GM18873 (cell line): ENCODE measurements at regions not wholly inside any gene's neighbourhood (a gene's known extent, or its start where the extent isn't known, plus 50 kb on each side); places are given as distances from the start of the nearest gene placed in this dataset.

ENCODE experiments used
- ATAC-seq: cut with Tn5 transposase; IDR thresholded peaks from one replicate; pipeline ENCODE4 v1.9.1; 2021; ENCODE audit warnings: mild to moderate bottlenecking, moderate library complexity, moderate number of reproducible peaks; ENCODE audit not compliant: unreplicated experiment, low FRiP score

DNA sequence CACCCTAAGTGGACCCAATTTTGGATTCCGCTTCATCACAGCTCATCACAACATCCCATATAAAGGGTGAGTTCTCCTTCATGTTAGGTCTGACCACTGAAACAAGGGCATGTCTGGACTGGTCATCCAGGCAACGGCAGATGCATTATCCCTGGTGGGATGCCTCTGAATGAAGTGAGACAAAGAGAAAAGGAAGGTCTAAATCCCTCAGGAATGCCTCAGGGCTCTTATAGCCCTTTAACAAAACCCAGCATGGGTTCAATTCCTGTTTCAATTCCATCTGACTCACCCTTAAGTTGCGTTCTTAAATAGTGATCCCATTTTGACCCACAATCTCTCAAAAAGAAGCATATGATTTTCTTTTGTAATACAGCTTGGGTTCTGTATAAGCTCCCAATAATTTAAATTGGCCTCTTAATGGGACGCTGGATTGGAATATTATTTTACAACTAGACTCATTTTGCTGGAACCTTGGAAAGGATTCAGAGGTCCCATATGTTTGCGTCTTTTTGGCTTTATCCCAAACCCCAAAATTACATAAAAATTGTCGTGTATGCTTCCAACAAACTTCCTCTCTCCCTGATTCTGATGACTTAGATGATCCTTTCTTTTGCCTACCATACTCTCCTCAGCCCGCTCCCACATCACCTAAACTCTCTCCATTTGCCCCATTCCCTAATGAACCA, 287.4 kb upstream of the ZP4 start:
- ATAC-seq: no peak

DNA sequence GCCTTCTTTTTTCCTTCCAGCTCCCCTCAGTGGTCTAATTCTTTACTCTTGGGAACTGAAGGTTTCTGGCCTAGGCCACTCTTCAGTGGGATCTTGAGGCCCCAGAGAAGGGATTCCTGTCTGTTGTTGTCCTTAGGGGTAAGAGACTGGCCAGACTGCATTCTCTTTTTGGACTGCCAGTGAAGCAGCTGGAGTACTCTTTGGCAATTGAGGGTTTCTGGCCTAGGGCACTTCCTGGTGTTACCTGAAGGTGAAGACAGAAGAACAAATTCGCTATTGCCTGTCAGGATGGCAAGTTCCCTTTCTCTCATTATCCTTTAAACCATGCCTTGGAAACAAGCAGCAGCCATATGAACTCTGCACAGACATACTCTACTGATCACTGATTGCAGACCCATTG, 286.6 kb upstream of the ZP4 start:
- no peak for ATAC-seq

DNA sequence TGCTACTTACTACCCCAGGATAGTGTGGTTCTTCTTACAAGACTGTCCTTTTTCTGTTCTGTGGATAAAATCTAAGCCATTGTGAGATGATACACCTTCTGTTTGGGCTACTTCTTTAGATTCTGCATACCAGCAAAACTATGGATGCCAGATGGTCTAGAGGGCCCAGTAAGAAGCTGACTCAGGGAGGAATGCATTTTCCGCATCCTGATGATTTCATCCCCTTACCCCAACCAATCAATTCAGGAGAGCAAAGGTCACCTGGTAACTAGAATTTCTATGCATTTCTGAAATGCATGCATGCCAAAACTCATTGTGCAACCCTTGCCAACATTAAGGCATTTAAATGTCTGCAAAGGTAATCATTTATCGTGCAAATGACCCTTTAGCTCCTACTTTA, 285.7 kb upstream of the ZP4 start:
- ATAC-seq: no peak

DNA sequence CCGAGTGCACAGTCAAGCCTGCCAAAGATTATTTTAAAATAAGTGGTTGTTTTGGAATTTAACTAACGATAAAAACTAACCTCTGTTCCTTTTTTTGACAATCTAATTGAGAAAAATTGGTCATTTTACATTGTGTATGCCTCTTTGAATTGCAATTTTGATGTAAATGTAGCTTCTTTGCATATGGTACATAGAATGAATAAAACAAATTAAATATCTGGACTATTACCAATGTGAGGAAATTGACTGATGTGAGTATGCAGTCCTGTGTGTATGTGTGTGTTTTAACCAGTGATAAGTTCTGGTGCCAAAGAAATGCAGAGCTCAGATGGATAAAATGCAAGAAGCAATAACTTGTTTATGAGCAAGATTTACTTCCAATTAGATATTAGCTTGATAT, 281.3 kb upstream of the ZP4 start:
- ATAC-seq: no peak

DNA sequence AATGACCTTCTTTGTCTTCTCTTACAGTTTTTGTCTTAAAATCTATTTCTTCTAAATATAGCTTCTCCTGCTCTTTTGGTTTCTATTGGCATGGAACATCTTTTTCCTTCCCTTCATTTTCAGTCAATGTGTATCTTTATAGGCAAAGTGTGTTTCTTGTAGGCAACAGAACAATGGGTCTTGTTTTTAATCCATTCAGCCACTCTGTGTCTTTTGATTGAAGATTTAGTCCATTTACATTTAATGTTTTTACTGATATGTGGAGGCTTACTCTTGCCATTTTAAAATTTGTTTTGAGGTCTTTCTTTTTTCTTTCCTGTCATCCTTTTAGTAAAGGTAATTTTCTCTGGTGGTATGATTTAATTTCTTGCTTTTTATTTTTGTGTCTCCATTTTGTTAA, 271.2 kb upstream of the ZP4 start:
- ATAC-seq: no peak

DNA sequence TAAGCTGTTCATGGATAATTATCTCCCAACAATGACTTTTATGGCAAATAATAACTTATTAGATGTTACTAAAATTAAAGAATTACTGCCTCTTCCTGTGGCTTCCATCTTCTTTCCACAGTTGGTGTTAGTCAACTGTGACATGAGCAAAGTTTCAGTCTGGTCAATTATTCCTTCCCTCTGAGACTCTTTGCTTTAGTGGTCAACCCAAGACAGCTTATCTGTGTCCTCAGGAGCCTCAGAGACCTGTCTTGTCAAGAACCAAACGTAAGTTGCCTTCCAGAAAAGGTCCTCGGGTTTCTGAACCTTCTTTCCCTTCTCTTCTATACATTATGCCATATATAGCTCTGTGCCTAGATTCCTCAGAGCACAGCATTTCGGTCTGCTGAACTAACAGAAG, 263.2 kb upstream of the ZP4 start:
- ATAC-seq: no peak

DNA sequence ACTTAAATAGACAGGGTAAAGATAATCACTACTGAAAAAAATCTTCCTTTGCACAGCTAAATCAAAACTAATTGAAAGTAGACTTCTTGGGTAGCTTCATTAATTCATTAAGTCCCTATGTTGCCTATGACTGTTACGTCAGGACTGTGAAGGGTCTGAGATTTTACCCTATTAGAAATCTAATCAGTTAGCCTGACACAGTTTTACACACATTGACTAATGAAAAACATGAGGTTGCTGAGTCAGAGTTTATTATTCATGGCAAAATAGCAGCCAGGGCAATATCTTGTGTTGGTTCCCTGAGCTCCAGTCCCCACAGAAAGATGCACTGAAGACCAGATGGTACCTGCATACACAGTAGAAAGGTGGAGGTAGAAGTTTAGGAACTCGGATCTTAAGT, 262.5 kb upstream of the ZP4 start:
- no peak for ATAC-seq

DNA sequence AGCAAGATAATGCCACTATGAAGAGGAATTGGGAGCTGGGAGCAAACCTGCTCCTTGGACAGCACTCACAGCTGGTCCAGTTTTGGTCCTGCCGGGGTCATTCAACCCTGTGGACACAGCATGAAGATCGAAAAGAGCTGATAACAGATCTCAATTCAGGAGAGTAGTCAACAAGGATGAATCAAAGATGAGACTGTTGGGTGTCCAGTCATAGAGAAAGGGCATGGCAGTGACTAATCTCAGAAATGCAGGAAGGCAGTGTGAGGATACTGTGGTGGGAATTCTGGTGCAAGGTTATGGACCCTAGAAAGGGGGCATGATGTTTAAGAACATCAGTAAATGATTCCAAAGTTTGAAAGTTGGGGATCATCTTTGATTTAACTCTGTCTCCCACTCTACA, 261.4 kb upstream of the ZP4 start:
- ATAC-seq: no peak

DNA sequence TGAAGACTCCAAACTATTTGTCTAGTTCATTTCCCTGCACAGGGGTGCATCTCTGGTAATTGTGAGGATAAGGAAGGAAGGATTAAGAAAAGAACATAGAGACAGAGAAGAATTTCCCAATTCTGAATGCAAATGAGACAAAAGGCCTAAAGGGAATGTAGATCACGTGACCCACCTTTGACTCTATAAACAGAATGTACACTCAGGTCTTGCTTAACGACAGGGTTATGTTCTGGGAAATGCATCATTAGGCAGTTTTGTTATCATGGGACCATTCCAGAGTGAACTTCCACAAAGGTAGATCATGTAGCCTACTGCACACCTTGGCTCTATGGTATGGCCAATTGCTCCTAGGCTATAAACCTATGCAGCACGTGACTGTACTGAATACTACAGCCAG, 252.3 kb upstream of the ZP4 start:
- no peak for ATAC-seq

DNA sequence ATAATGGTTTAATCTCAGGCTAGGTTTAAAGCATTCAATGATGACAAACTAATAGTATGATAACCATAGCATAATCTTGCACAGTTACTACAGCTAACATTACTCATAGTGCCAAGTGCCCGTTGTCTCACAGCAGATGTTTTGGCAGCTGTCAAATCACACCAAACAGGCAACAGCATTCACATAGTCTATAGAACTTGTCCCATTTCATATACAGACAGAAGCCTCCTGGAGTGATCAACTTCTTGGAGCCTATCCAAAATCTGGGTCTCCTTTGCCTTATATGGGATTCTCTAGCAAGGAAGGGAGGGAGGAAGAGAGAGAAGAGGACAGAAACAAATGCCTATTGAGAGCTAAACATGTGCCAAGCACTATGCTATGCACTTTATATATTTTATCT, 250.6 kb upstream of the ZP4 start:
- no peak for ATAC-seq

DNA sequence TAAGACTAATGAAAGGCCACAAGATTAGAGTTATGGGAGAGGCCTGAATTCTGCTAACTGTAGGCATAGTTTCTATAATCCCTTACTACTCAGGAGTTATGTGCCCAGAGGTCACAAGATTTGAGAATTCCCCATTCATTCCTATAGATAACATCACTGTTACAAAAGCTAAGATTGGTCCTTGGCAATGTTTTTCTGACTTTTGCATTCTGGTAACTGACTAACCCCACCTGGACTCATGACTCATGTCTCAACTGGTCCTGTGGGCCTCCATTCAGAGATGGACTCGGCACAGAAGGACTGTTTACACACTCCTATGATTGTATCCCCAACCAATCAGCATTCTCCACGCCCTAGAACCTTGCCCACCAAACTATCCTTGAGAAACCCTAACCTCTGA, 249.0 kb upstream of the ZP4 start:
- no peak for ATAC-seq

DNA sequence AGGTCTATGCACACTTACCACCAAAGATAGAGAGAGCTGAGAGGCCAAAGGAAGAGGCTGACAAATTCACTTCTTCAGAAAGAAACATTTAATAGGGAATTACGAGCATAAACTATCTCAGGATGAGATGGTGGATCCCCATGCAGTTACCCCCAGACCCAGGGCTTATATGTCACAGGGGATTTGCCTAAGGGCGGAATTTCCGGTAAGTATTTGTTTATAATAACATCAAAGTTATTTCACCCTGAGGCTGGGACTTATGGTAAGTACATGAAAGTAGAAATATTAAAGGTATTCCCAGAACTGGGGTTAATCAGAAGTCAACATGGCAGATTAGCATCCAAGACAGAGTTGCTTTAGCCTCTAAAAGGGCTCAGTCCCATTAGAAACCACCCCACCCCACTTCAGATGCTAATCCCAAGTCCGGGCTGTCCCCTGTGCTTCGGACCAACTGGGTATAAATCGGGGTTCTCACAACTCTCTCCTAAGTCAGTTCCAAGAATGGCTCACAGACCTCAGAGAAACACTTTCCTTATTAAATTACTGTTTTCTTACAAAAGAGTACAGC, 247.4 kb upstream of the ZP4 start:
- no peak for ATAC-seq

DNA sequence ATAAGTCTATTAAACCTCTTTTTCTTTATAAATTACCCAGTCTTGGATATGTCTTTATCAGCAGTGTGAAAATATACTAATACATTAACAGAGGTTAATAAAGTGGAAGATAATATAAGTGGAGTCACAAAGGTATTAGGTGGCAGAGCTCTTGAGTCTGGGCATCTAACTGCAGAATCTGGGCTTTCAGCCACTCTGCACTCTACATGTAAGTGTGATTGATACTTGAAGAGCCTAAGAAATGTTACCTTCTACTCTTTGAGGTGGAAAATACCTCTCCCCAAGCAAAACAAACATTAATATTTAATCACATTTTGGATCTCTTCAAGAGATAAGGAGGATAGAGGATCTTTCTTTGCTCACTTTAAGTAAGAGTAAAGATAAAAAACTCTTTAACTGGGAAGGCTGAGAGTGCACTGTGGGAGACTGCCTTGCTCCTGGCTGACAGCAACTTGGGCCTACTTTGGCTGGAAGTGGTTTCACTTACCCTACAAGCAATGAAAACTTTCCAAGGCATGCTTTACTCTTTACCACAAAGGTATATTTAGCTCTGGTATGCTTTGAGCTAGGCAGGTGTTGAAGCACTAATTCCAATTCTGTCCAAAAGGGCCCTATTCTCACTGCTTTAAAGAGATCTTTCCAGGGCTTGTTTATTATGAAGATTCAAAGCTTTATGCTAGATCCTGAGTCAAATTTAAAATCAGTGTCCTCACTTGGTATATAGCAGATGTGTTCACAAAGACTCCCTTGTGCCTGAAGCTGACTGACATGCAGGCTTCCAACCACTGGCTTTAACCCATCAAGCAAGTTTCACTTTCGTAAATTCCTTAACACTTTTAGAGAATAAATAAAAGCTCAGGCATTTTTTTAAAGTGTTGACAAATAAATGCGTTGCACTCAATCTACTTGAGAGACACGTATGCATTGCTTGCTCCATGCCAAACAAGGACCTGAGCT, 245.3 kb upstream of the ZP4 start:
- no peak for ATAC-seq

DNA sequence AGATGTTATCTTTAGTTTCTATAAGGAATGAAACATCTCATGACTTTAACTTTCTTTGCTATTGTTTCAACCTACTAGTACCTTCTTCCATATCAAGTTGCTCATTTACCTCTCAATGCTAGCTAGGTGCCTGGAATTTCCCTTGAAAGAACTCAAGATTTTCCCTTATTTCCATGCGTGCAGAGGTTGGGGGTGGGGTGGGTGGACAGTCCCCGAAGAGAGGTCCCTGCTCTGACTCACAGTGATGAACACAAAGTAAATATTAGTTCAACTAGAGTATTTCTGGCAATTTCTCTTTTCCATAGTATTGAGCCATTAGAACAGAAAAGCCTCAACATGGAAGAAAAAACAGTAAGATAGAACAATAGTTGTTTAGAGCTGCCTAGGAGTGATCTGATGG, 239.0 kb upstream of the ZP4 start:
- ATAC-seq: no peak

DNA sequence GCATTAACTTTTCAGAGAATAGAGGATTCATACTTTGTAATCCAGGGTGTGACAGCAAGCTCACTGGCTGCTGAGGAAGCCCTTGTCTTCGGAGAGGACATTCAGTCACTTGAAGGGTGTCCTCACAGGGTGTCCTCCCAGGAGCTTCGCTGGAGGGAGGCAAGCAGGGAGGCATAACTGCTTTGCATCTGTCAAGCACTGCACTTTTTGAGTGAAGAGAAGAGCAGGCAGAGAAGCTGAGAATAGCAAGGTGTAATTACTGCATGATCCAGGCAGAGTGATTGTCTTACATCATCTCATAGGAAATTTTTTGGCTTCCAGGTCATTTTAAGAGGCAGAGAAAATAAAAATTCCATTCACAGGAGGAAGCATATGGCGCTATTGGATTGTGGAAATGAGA, 232.5 kb upstream of the ZP4 start:
- ATAC-seq: no peak

DNA sequence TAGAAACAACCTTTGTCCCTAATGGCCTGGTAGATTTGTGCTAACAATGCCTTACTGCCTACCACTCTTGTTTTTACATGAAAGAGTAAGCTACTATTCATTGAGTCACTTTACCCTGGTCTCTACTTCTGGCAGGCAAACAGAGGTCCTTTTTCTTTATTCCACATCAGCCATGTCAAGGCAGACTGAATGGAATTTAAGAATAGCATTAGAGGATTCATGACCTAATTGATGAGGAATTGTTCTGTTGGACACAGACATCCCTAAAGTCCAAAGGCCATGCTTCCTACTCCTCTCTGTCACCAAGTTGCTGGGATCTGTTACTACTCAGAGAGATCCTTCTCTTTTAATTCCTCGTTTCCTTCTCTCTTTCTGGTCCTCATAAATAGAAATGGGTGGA, 229.1 kb upstream of the ZP4 start:
- no peak for ATAC-seq

DNA sequence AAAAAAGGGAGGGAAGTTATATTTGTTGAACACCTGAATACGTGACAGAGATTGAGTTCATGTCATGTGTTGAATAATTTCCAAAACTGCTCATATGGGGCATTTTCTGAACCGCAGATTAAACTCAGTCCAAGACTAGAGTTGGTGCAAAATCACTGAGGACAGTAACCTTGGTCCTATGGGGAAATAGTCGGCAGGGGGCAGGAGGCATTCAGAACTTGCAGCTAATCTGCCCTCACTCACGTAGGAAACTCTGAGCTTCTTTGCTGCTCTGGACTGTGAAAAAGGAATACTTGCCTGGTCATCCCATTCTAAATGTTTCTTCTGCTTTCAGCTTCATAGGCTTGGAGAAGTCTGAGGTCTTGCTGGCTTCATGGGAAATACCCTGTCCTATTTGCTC, 228.3 kb upstream of the ZP4 start:
- no peak for ATAC-seq

DNA sequence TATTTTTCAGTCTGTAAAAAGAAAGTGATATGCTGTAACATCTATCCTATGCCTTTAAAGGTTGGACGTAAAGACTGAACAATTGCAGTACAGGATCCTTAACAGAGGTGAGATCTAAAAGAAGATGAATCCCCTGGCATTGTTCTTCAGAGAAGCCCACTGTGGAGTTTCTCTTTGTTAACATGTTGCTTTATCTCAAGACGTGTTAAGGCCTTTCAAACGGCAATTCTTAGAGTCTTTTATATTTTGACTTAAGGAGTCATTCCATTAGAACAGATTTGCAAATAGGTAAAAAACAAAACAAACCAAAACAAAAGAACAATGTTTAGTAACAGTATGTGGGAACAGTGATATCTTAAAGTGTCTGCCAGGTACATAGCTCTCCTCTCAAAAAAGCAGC, 225.1 kb upstream of the ZP4 start:
- no peak for ATAC-seq

DNA sequence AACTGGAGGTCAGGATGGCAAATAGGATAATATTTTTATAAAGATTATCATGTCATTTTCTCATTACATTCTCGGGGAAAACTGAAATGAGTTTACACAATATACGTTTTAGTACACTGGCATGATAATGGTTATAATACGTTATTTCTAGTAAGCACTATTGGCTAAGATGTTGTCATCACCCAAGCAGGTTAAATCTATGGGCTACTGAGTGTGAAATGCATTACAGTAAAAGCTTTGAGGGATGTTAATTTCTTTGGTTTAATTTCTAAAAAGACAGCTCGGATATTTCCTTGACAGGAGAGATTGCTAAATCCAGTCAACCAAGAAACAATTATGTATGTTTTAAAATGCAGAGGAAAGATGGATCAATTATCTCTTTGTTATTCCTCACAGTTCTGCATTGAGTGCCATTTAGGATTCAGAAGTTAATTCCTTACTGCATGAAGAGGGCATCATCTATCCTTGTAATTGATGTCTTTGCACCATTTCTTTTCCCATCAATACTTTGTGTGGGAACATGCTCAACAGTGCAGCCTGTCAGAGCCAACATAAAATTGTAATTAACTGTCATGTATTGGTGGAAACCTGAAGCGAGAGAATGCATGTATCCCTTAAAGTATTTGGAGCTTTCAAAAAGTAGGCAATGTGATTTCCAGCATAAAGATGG, 222.4 kb upstream of the ZP4 start:
- no peak for ATAC-seq

DNA sequence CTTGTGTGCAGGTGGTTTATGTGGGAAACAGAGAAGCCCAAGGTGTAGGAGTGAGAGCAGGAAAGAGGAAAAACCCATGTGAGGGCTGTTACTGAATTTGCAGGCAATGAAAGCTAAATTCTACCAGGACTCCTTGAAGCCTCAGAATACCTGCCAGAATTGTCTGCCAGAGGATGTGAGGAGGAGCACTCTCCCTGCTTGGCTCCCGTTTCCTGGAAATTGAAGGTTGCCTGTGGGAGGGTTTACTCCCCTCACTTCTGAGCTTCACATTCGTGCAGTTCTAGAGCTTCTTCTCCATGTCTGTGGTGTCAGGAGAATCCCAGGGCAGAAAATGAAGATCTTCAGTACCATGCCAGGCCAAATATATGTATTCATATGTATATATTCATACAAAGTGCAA, 220.8 kb upstream of the ZP4 start:
- ATAC-seq: no peak

DNA sequence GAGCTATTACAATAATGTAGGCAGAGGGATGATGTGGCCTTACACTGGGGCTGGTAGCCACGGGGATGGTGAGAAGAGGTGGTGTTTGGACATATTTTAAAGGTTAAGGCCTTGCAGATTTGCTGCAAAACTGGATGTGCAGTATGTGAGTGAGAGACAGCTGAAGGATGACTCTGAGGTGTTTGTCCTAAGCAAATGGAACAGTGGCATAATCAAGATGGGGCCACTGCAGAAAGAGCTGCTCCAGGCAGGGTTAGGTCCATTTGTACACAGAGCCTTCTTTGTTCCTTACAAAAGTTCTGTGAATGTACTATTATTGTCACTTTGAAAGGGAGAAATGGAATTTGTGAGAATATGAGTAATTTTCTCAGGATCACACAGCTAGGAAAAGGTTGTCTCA, 220.4 kb upstream of the ZP4 start:
- no peak for ATAC-seq
